Fibroblast of pulmonary artery (primary cell): ENCODE measurements at regions not wholly inside any gene's neighbourhood (a gene's known extent, or its start where the extent isn't known, plus 50 kb on each side); places are given as distances from the start of the nearest gene placed in this dataset.
"Not testable (repeated sequence)": the region's sequence is repeated elsewhere in the genome, so short reads cannot be mapped to it uniquely, and the experiment has no call there.

ENCODE experiments used
- DNase-seq: peaks from one replicate; pipeline ENCODE4 v3.0.0-alpha.2; 2010; ENCODE audit warnings: low read depth
- H3K4me3 ChIP-seq: replicated peaks from 2 replicates; pipeline ENCODE4 v1.5.1; 2011; ENCODE audit warnings: low read depth, mild to moderate bottlenecking, control low read depth, low read length, moderate library complexity
- CTCF ChIP-seq: IDR thresholded peaks from 2 replicates; pipeline ENCODE4 v1.5.1; 2011; ENCODE audit warnings: mild to moderate bottlenecking, control low read depth, low read length, inconsistent platforms; ENCODE audit errors: missing control alignments

- TF ChIP-seq CTCF = no peak
- no peak overlapping the region for H3K4me3 ChIP-seq
- DNase-seq = no peak
These were observed 358.6 kb downstream of the VRK1 start for GRCh38 chr14:97155814-97156213.

- no peak for DNase-seq
- no peak for TF ChIP-seq CTCF
- H3K4me3 ChIP-seq = no peak overlapping the region
These were observed 359.5 kb downstream of the VRK1 start for GRCh38 chr14:97156705-97157104.

GRCh38 chr14:97158102-97158501, 360.9 kb downstream of the VRK1 start:
- TF ChIP-seq CTCF = no peak
- no peak overlapping the region for H3K4me3 ChIP-seq
- no peak for DNase-seq

- DNase-seq = no peak
- H3K4me3 ChIP-seq = no peak overlapping the region
- no peak for TF ChIP-seq CTCF
These were observed 361.9 kb downstream of the VRK1 start for GRCh38 chr14:97159124-97159523.

- no peak for TF ChIP-seq CTCF
- no peak for DNase-seq
- H3K4me3 ChIP-seq = no peak overlapping the region
These were observed 365.4 kb downstream of the VRK1 start for GRCh38 chr14:97162621-97163020.

GRCh38 chr14:97164021-97164420, 366.8 kb downstream of the VRK1 start:
- H3K4me3 ChIP-seq = no peak overlapping the region
- no peak for TF ChIP-seq CTCF
- DNase-seq = no peak

GRCh38 chr14:97166497-97166896, 369.3 kb downstream of the VRK1 start:
- no peak for DNase-seq
- no peak overlapping the region for H3K4me3 ChIP-seq
- no peak for TF ChIP-seq CTCF

GRCh38 chr14:97167577-97167976, 370.4 kb downstream of the VRK1 start:
- not testable (repeated sequence) for H3K4me3 ChIP-seq, DNase-seq
